IMR-90 (cell line): ENCODE measurements at regions not wholly inside any gene's neighbourhood (a gene's known extent, or its start where the extent isn't known, plus 50 kb on each side); places are given as distances from the start of the nearest gene placed in this dataset.

Source experiments
- ATAC-seq: fragments of 200-7000 bp; cut with Tn5 transposase; 2 replicates; pipeline ENCODE4 v1.9.1; 2020; ENCODE audit warnings: low read depth, mild to moderate bottlenecking, moderate library complexity
- BruUV-seq: library from RNA; stranded (reverse); fragments of 400-500 nt; replicated peaks from 2 replicates; lab custom pipeline; 2021; lab: Mats Ljungman, UMichigan
- CTCF ChIA-PET: fragments of 300-600 bp; formaldehyde crosslinking; extraction: SDS; loops from one replicate; lab custom pipeline; 2021; ENCODE audit warnings: antibody characterized with exemption; lab: Yijun Ruan, JAX
- POLR2A ChIA-PET: fragments of 300-600 bp; sonication (Branson Sonifier 250); formaldehyde crosslinking; loops from one replicate; lab custom pipeline; 2022; ENCODE audit warnings: antibody characterized with exemption; ENCODE audit not compliant: unreplicated experiment; lab: Charles Lee
- DNase-seq: peaks from one replicate; pipeline ENCODE4 v3.0.0; 2013
- H2AFZ ChIP-seq: replicated peaks from 2 replicates; pipeline ENCODE3; 2013; ENCODE audit warnings: low read length, mild to moderate bottlenecking; ENCODE audit not compliant: poor library complexity
- H2AK5ac ChIP-seq: 2 replicates; pipeline ENCODE4 v1.6.1; 2013; ENCODE audit warnings: low read depth, low read length, inconsistent platforms
- H2AK9ac ChIP-seq: replicated peaks from 2 replicates; pipeline ENCODE3; 2013; ENCODE audit warnings: mild to moderate bottlenecking, low read depth, low read length, moderate library complexity; ENCODE audit not compliant: poor library complexity
- H2BK120ac ChIP-seq: 2 replicates; pipeline ENCODE4 v1.6.1; 2013; ENCODE audit warnings: low read depth, low read length, inconsistent platforms
- H2BK15ac ChIP-seq: 3 replicates; pipeline ENCODE4 v1.6.1; 2013; ENCODE audit warnings: low read depth, low read length, inconsistent platforms
- H2BK20ac ChIP-seq: 2 replicates; pipeline ENCODE4 v1.6.1; 2013; ENCODE audit warnings: low read depth, mild to moderate bottlenecking, inconsistent platforms, low read length, moderate library complexity
- H2BK5ac ChIP-seq: 2 replicates; pipeline ENCODE4 v1.6.1; 2013; ENCODE audit warnings: mild to moderate bottlenecking, low read depth, low read length, inconsistent platforms; ENCODE audit not compliant: poor library complexity, severe bottlenecking
- H3K14ac ChIP-seq: replicated peaks from 2 replicates; pipeline ENCODE4 v1.6.1; 2013; ENCODE audit warnings: low read depth, low read length, inconsistent platforms
- H3K18ac ChIP-seq: 2 replicates; pipeline ENCODE4 v1.6.1; 2013; ENCODE audit warnings: low read depth, low read length, control low read depth
- H3K23ac ChIP-seq: 2 replicates; pipeline ENCODE4 v1.6.1; 2013; ENCODE audit warnings: low read depth, low read length, inconsistent platforms
- H3K27ac ChIP-seq: 2 replicates; pipeline ENCODE4 v1.5.1; 2013; ENCODE audit warnings: mild to moderate bottlenecking, control low read depth, low read length; ENCODE audit not compliant: insufficient read depth
- H3K27me3 ChIP-seq: 2 replicates; pipeline ENCODE4 v1.6.1; 2013; ENCODE audit warnings: low read length; ENCODE audit not compliant: control insufficient read depth, insufficient read depth
- H3K36me3 ChIP-seq: 2 replicates; pipeline ENCODE4 v1.6.1; 2013; ENCODE audit warnings: low read length, mixed read lengths; ENCODE audit not compliant: control insufficient read depth, insufficient read depth
- H3K4ac ChIP-seq: 2 replicates; pipeline ENCODE4 v1.6.1; 2013; ENCODE audit warnings: low read depth, low read length, inconsistent platforms
- H3K4me1 ChIP-seq: 2 replicates; pipeline ENCODE4 v1.6.1; 2013; ENCODE audit warnings: low read length, mixed read lengths; ENCODE audit not compliant: control insufficient read depth, insufficient read depth
- H3K4me2 ChIP-seq: 2 replicates; pipeline ENCODE4 v1.6.1; 2013; ENCODE audit warnings: low read depth, mild to moderate bottlenecking, control low read depth, low read length, moderate library complexity
- H3K4me3 ChIP-seq: 2 replicates; pipeline ENCODE4 v1.5.1; 2013; ENCODE audit warnings: low read depth, mild to moderate bottlenecking, control low read depth, low read length, moderate library complexity; ENCODE audit not compliant: insufficient read depth
- H3K56ac ChIP-seq: 2 replicates; pipeline ENCODE4 v1.6.1; 2013; ENCODE audit warnings: low read length, inconsistent platforms; ENCODE audit not compliant: insufficient read depth; ENCODE audit errors: extremely low read depth
- H3K79me1 ChIP-seq, 2 experiments: 2 replicates each; pipeline ENCODE4 v1.6.1; 2013; ENCODE audit warnings: low read length in 2 of 2, inconsistent platforms in 1 of 2, low read depth in 1 of 2
- H3K9ac ChIP-seq: 2 replicates; pipeline ENCODE4 v1.6.1; 2013; ENCODE audit warnings: low read depth, low read length, control low read depth
- H3K9me1 ChIP-seq: 2 replicates; pipeline ENCODE4 v1.6.1; 2013; ENCODE audit warnings: low read length, inconsistent platforms; ENCODE audit not compliant: insufficient read depth
- H3K9me3 ChIP-seq: 2 replicates; pipeline ENCODE4 v1.6.1; 2013; ENCODE audit warnings: low read length; ENCODE audit not compliant: control insufficient read depth, insufficient read depth
- H4K20me1 ChIP-seq: 2 replicates; pipeline ENCODE4 v1.6.1; 2013; ENCODE audit warnings: low read length, inconsistent platforms; ENCODE audit not compliant: insufficient read depth
- H4K5ac ChIP-seq: 2 replicates; pipeline ENCODE4 v1.6.1; 2013; ENCODE audit warnings: mild to moderate bottlenecking, low read depth, low read length, control low read depth
- H4K8ac ChIP-seq, 2 experiments: 2 replicates each; pipeline ENCODE4 v1.6.1; 2013; ENCODE audit warnings: low read depth in 2 of 2, low read length in 2 of 2, control low read depth in 1 of 2, inconsistent platforms in 1 of 2
- H4K91ac ChIP-seq: 2 replicates; pipeline ENCODE4 v1.6.1; 2013; ENCODE audit warnings: low read depth, low read length, inconsistent platforms; ENCODE audit not compliant: insufficient read depth
- CEBPB ChIP-seq: IDR thresholded peaks from 2 replicates; pipeline ENCODE4 v1.6.1; 2012; ENCODE audit warnings: low read depth, low read length, improper control_type of control experiment
- CTCF ChIP-seq: conservative IDR thresholded peaks from 2 replicates; pipeline ENCODE4 v1.5.1; 2012; ENCODE audit warnings: mild to moderate bottlenecking, low read depth, low read length, improper control_type of control experiment
- ELK1 ChIP-seq: fragments of 150-350 bp; IDR thresholded peaks from 2 replicates; pipeline ENCODE4 v1.6.1; 2016; ENCODE audit warnings: low read depth, mild to moderate bottlenecking, low read length, moderate library complexity, borderline replicate concordance
- FOS ChIP-seq: fragments of 150-350 bp; IDR thresholded peaks from 2 replicates; pipeline ENCODE4 v1.6.1; 2016; ENCODE audit warnings: low read depth, low read length
- MAFK ChIP-seq: IDR thresholded peaks from 2 replicates; pipeline ENCODE4 v1.6.1; 2012; ENCODE audit warnings: low read depth, low read length, improper control_type of control experiment
- MAZ ChIP-seq: IDR thresholded peaks from 2 replicates; pipeline ENCODE4 v1.6.1; 2012; ENCODE audit warnings: low read depth, mild to moderate bottlenecking, low read length, improper control_type of control experiment, moderate library complexity, borderline replicate concordance
- MXI1 ChIP-seq: IDR thresholded peaks from 2 replicates; pipeline ENCODE4 v1.6.1; 2012; ENCODE audit warnings: low read depth, mild to moderate bottlenecking, low read length, moderate library complexity, borderline replicate concordance
- NFE2L2 ChIP-seq: fragments of 150-350 bp; IDR thresholded peaks from 2 replicates; pipeline ENCODE4 v1.6.1; 2016; ENCODE audit warnings: low read depth, mild to moderate bottlenecking, low read length
- POLR2A ChIP-seq: IDR thresholded peaks from 2 replicates; pipeline ENCODE4 v1.6.1; 2012; ENCODE audit warnings: mild to moderate bottlenecking, low read depth, low read length
- SMC3 ChIP-seq: fragments of 150-350 bp; IDR thresholded peaks from 2 replicates; pipeline ENCODE4 v1.6.1; 2016; ENCODE audit warnings: low read depth, mild to moderate bottlenecking, antibody characterized with exemption, low read length, moderate library complexity
- USF2 ChIP-seq: fragments of 150-350 bp; IDR thresholded peaks from 2 replicates; pipeline ENCODE4 v1.6.1; 2017; ENCODE audit warnings: mild to moderate bottlenecking, antibody characterized with exemption, low read length, low read depth
- WGBS, 2 experiments: methylation state at CpG; one replicate each; pipeline versions ENCODE4 v1.1.5 to v1.1.7; 2013; ENCODE audit warnings: missing lambda C conversion rate in 2 of 2; ENCODE audit not compliant: insufficient read length in 1 of 2; ENCODE audit errors: extremely low coverage in 2 of 2; 5-methylcytosine and 5-hydroxymethylcytosine counted together
- dilution Hi-C: fragments of 300-500 bp; cut with HindIII; formaldehyde crosslinking; loops from one replicate; pipeline ENCODE4 v1.14.3; 2018; ENCODE audit warnings: low sequenced_read_pairs; ENCODE audit not compliant: unreplicated experiment
- in situ Hi-C: fragments of 300-500 bp; cut with MboI; formaldehyde crosslinking; loops from 3 replicates; pipeline ENCODE4 v1.14.3; 2019; ENCODE audit warnings: low sequenced_read_pairs, inconsistent platforms, mixed read lengths
- intact Hi-C: fragments of 100-400 bp; cut with micrococcal nuclease; formaldehyde crosslinking; loops from 2 replicates; pipeline ENCODE4 v1.10.0; 2022

GRCh38 chr4:163621821-163622220 lies 127.3 kb downstream of the TMA16 start:
- Histone ChIP-seq H3K9ac (no peak overlapping the region), H3K9me1 (no peaks in the 10 kb centered on the region), H3K18ac (no peak overlapping the region), H3K27me3 (no peaks in the 10 kb centered on the region), H2BK120ac (no peak overlapping the region), H4K20me1 (no peaks in the 10 kb centered on the region), H2AK5ac (no peak overlapping the region), H4K5ac (no peak overlapping the region), H2BK20ac (no peak overlapping the region), H3K23ac (no peak overlapping the region), H2BK5ac (no peak overlapping the region), H2AK9ac (no peak overlapping the region), H3K14ac (no peak overlapping the region), H3K9me3 (no peaks in the 10 kb centered on the region), H3K56ac (no peak overlapping the region), H2BK15ac (no peak overlapping the region), H4K8ac (no peak overlapping the region), H2AFZ (no peak overlapping the region), H3K4me3 (no peak overlapping the region), H3K4ac (no peak overlapping the region), H3K36me3 (no peaks in the 10 kb centered on the region), H3K79me1 (no peaks in the 10 kb centered on the region), H4K91ac (no peak overlapping the region), H3K4me2 (no peak overlapping the region), H3K4me1 (no peaks in the 10 kb centered on the region), H3K27ac (no peak overlapping the region)
- dilution Hi-C loops (no loop called here), intact Hi-C loops (no loop called here), in situ Hi-C loops (no loop called here)
- TF ChIP-seq NFE2L2 (no peak), CTCF (no peak), SMC3 (no peak), MAFK (no peak), MAZ (no peak), FOS (no peak), POLR2A (no peak), MXI1 (no peak), CEBPB (no peak), ELK1 (no peak), USF2 (no peak)
- ChIA-PET CTCF (no interaction called here), POLR2A (no interaction called here)
- WGBS, 2 experiments: no CpG with 5 or more reads among the region's 2 CpGs
- no TSS peak for BruUV-seq
- ATAC-seq: no peak
- no peak for DNase-seq
